ENCODE measurements at regions not wholly inside any gene's neighbourhood (a gene's known extent, or its start where the extent isn't known, plus 50 kb on each side); places are given as distances from the start of the nearest gene placed in this dataset.

- DNase-seq (ENCODE audit: low read depth), result peak; percentile 93
Measured at GRCh38 chr11:130612291-130612851, 163.9 kb downstream of the ADAMTS15 start.

- DNase-seq (ENCODE audit: low read depth), result peak; percentile 11
Measured at GRCh38 chr11:130613396-130613795, 165.0 kb downstream of the ADAMTS15 start.

GRCh38 chr11:130614591-130614990, 166.1 kb downstream of the ADAMTS15 start:
- DNase-seq (ENCODE audit: low read depth), result no peak

- no peak for DNase-seq (ENCODE audit: low read depth)
Measured at GRCh38 chr11:130615561-130615960, 167.1 kb downstream of the ADAMTS15 start.

- DNase-seq (ENCODE audit: low read depth), result no peak
Measured at GRCh38 chr11:130616573-130616972, 168.1 kb downstream of the ADAMTS15 start.

GRCh38 chr11:130617001-130617400, 168.6 kb downstream of the ADAMTS15 start:
- no peak for DNase-seq (ENCODE audit: low read depth)

GRCh38 chr11:130620548-130620947, 172.1 kb downstream of the ADAMTS15 start:
- no peak for DNase-seq (ENCODE audit: low read depth)

- DNase-seq (ENCODE audit: low read depth), result no peak
Measured at GRCh38 chr11:130622141-130622542, 173.7 kb downstream of the ADAMTS15 start.

GRCh38 chr11:130623670-130624668, 175.5 kb downstream of the ADAMTS15 start:
- DNase-seq (ENCODE audit: low read depth), result no peak

GRCh38 chr11:130624971-130625544, 176.6 kb downstream of the ADAMTS15 start:
- DNase-seq (ENCODE audit: low read depth), result no peak

GRCh38 chr11:130625578-130626306, 177.3 kb downstream of the ADAMTS15 start:
- DNase-seq (ENCODE audit: low read depth), result no peak

GRCh38 chr11:130629039-130629438, 180.6 kb downstream of the ADAMTS15 start:
- DNase-seq (ENCODE audit: low read depth), result peak; percentile 83

- peak; percentile 99 for DNase-seq (ENCODE audit: low read depth)
Measured at GRCh38 chr11:130631119-130631518, 182.7 kb downstream of the ADAMTS15 start.

- DNase-seq (ENCODE audit: low read depth), result peak; percentile 61
Measured at GRCh38 chr11:130633466-130633865, 185.0 kb downstream of the ADAMTS15 start.

- no peak for DNase-seq (ENCODE audit: low read depth)
Measured at GRCh38 chr11:130634186-130634585, 185.7 kb downstream of the ADAMTS15 start.

- DNase-seq (ENCODE audit: low read depth), result peak; percentile 85
Measured at GRCh38 chr11:130634961-130635473, 186.6 kb downstream of the ADAMTS15 start.

GRCh38 chr11:130635937-130636630, 187.6 kb downstream of the ADAMTS15 start:
- peak; percentile 22 for DNase-seq (ENCODE audit: low read depth)

GRCh38 chr11:130636722-130637464, 188.4 kb downstream of the ADAMTS15 start:
- peak; percentile 99 for DNase-seq (ENCODE audit: low read depth)

- no peak for DNase-seq (ENCODE audit: low read depth)
Measured at GRCh38 chr11:130637566-130637965, 189.1 kb downstream of the ADAMTS15 start.

GRCh38 chr11:130638033-130638432, 189.6 kb downstream of the ADAMTS15 start:
- peak; percentile 87 for DNase-seq (ENCODE audit: low read depth)

Measured in M059J (cell line).